HG02938 (cell line): ENCODE measurements at regions not wholly inside any gene's neighbourhood (a gene's known extent, or its start where the extent isn't known, plus 50 kb on each side); places are given as distances from the start of the nearest gene placed in this dataset.

Experiments
- ATAC-seq: cut with Tn5 transposase; IDR thresholded peaks from one replicate; pipeline ENCODE4 v1.9.1; 2021; ENCODE audit warnings: mild to moderate bottlenecking, moderate library complexity; ENCODE audit not compliant: unreplicated experiment

DNA sequence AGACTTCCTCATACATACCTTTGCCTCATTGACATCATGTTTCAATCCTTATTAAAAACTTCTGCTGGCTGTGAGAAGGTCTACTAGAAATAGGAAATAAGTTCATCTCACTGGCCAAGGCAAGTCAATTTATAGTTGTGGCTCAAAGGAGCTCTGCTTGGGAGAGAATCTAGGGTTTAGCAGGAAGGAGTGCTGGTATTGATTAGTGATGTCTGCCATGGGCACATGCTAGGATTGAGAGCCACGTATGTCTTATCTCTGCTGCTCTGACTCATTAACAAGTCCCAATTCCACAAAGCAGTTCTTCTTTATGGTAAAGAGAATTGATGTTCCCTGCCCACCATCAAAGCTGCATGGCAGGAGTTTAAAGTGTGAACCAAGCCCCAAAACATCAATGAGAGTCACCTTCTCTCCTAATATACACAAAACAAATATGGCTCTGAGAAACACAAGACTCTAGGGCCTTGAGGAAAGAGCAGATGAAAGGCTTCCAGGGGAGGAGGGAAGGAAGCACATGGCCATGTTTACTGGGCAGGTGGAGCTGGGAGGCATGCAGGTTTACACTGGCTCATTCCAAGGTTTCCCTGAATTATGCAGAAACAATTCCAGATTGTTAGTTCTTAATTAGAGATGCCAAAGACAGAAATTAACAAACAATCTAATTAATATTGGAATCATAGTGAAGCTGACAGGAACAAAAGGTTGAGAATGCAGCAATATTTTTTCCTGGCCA lies 931.9 kb upstream of the TMEM132C start:
- ATAC-seq = no peak

DNA sequence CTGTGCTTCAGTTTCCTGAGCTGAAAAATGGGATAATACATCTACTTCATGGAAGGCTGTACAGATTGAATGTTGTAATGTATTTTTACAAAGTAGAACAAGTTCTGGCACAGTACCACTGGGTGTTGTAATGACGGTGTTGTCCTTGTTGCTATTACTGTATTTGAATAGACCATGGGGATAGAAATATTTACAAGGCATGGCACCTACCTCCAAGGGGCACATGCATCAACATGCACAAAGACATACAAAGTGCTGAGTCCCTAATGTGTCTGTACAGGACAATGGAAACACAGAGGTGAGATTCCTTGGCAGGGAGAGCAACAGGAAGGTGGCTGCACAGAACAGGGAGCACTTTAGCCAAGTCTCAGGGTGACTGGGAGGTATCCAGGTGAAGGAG lies 930.6 kb upstream of the TMEM132C start:
- no peak for ATAC-seq

- no peak for ATAC-seq
These were observed 927.9 kb upstream of the TMEM132C start for GRCh38 chr12:127339065-127339464.

GRCh38 chr12:127340381-127340780 lies 926.6 kb upstream of the TMEM132C start:
- ATAC-seq = no peak

DNA sequence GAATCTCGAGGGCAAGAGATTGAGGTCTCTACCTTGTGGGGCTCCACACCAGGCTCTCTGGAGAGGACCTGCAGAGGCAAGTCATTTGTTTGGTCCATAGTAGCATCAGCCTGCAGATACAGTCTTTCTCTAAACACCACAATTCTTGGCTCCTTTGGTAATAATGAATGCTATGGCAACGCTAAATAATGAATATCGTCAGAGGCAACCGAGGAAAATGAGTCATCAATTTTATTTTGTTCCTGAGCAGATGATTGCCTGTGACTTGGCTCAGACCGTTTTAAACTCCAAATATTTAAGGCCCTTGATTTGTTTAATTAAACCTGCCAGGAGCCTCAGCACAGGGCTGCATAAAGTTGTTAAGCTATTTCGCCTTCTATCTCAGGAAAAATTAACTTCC lies 924.1 kb upstream of the TMEM132C start:
- no peak for ATAC-seq

DNA sequence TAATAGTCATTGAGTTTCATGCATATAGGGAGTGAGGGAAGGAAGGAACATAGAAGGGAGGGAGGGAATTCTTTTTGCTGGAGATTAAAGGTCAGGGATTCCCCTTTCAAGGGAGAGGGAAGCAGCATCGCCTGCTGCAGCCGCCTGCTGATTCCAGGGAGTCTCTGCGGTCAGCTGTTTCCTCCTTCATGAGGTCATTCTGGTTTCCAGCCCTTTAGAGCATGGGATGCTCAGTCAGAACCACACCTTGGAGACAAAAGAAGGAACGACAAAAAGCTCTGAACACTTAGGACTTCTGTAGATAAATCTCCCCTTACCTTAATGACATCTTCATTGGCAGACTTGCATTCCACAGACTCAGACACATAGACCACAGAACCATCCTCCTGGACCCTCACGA lies 923.0 kb upstream of the TMEM132C start:
- ATAC-seq = no peak

DNA sequence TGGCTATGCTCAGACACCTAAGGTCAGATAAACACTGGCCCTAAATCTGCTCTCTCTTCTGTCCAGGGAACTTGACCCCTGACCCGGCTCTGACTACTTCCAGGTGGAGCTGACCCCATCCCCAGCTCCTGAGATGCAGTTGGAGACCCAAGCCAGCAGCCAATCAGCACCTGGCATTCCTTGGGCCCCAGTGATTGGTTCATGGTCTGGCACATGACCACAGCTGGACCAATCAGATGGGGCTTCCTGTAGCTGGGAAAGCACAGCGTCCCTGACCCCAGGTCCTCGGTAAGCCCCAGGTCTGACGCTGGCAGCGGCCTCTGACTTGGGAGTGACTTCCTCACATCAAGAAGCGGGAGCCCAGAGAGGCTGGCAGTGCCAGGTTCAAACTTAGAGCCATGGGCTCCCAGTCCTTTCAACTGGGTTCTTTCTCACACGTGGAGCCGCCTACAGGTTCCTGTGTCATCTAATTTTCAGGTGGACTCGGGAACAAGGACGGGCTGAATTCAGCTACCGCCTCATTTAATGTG lies 915.4 kb upstream of the TMEM132C start:
- no peak for ATAC-seq

DNA sequence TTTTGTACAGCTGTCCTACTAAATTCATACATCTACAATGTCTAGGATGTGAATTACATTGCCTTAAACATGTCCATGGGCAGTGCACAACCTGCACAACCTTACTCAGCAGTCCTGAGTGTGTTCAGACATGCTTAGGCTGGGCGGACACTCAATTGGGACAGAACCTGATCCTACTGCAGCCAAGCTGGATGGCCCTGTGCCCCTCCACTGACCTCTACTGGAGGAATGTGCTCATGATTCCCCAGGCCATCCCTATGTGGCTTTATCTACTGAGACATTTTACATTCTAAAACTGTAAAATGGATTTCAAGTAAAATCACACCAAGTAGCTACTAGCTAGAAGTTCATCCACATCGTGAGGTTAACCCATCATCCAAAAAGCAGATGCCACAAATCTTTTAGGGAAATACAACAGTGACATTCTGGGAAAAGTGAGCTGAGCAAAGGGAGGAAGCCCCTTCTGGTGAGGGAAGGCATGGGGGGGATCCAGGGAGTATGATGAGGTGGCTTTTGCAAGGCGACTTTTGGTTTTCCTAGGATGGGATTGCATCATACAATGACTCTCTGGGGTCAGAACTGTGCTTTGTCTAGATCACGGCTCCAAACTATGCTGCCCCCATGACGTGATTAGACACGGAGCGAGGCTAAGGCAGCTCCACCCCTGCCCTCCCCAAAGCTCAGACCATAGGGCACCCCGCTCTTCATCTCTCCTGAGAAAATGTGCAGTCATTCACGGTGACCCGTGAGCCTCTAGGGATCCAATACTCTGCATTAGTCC lies 911.7 kb upstream of the TMEM132C start:
- ATAC-seq = no peak

GRCh38 chr12:127358888-127359287 lies 908.1 kb upstream of the TMEM132C start:
- no peak for ATAC-seq

DNA sequence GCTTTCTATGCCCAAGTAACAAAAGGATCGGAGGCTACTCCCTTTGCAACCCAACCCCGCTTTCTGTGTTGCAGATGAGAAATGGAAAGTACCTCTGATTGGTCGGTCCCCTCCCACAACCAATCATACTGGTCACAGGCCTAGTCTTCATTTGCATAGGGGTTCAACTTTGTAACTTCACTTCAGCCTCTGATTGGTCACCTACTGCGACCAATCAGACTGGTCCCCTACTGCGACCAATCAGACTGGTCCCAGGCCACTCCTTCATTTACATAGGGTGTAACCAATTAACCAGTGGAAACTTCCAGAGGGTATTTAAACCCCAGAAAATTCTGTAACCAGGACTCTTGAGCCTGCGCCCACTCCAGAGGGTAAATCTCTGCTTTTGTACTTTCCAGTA lies 906.4 kb upstream of the TMEM132C start:
- ATAC-seq = no peak

GRCh38 chr12:127362121-127362520 lies 904.8 kb upstream of the TMEM132C start:
- no peak for ATAC-seq

GRCh38 chr12:127363392-127363791 lies 903.6 kb upstream of the TMEM132C start:
- no peak for ATAC-seq

DNA sequence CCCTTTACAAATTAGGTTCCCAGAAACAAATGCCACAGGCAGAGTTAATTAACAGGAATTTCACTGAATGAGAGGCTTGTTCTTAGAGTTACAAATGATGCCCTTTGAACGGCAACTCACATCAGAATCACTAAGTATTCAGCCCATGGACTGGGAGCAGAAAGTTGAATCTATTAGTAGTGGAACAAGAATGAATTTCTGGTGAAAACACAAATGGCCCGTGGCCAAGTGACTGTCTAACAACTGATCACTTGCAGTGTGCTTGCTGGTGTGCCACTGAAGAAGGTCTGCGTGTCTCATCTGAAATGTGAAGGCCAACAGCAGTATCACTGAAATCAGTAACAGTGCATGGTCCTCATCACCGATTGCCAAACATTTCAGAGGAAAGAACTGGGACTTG lies 893.4 kb upstream of the TMEM132C start:
- ATAC-seq = no peak

GRCh38 chr12:127374447-127374846 lies 892.5 kb upstream of the TMEM132C start:
- ATAC-seq = no peak

DNA sequence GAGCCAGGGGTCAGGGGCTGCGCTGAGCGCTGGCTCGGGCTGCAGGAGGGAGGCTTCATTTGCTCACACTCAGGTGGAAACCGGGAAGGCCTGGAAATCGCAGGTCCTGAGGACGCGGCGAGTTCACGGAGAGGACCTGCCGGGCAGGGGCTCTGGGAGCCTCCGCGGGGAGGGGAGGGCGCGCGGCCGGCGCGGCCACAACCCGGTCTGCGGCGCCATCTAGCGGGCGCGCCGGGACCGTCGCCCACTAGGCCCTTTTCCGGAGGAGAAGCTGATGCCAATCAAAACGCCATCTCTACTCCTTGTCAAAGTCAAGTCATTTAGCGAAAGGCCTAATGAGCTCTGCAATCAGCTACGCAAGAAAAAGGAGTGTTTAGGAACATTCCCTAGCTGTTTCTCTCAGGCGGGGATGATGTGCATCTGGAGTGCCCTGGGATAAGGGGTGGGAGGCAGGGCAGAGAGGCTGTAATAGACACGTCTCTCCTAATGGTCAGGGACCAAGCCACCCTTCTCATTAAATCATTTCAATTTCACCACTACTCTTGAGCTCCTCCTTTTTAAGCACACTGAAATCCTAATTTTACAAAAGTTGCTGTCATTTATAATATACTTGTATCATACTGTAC lies 885.8 kb upstream of the TMEM132C start:
- ATAC-seq = no peak

DNA sequence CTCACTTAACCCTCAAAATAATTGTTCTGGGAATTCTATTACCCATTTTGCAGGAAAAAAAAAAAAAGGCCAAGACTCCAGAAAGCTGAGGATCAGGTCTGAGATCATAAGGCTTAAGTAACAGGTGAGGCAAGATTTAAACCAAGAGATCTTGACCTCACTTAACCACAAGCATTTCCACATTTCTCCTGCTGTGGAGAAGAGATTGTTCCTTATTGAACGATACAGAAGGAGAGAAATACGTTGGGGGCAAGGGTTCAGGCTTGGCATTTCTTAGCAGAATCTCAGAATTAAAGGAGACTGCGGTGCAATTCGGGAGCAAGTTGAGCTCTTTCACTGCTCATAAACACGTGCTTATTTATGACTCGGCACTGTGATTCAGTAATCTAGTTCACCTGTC lies 885.3 kb upstream of the TMEM132C start:
- no peak for ATAC-seq

GRCh38 chr12:127383281-127383680 lies 883.7 kb upstream of the TMEM132C start:
- no peak for ATAC-seq

- ATAC-seq = no peak
These were observed 880.2 kb upstream of the TMEM132C start for GRCh38 chr12:127386723-127387122.

DNA sequence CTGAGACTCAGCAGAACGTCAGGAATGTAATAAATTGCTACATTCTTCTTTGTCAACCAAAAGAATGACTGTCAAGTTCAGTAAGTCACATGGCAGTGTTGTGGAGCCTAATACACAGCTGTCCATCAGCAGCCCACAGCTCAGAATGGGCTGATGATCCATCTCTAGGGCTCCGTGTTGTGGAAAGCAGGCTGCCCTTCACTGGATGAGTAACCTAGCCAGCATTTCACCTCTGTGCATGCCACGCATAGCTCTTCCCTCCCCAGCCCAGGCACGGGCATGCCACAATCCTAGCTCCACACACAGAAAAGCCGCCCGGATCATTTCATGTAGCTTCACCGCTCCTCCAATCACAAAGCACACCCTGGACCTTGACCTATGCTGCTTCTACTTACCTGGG lies 878.0 kb upstream of the TMEM132C start:
- ATAC-seq = no peak

DNA sequence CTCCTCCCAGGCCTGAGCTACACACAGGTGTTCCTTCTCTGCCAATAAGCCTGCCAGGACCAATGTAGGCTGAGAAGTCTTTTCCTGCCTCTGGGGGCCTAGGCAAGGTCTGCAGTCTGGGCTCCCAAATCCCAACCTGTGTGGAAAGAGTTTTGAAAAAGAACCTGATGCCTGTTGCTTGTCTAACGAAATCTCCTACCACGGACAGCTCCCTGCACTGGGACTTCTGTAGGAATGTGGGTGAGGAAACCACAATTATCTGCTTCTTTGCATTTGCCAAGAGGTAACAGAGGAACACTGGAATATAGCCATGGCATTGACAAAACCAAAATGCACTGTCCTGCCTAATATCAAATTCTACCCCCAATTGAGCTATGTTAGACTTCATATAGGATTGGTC lies 877.0 kb upstream of the TMEM132C start:
- no peak for ATAC-seq

- no peak for ATAC-seq
These were observed 873.5 kb upstream of the TMEM132C start for GRCh38 chr12:127393465-127393864.

- no peak for ATAC-seq
These were observed 873.1 kb upstream of the TMEM132C start for GRCh38 chr12:127393896-127394295.
